ENCODE measurements at regions not wholly inside any gene's neighbourhood (a gene's known extent, or its start where the extent isn't known, plus 50 kb on each side); places are given as distances from the start of the nearest gene placed in this dataset.
A peak's percentile ranks its signal among the peaks of the same experiment; 100 is the strongest.

GRCh38 chr14:66152747-66153146, 333.4 kb upstream of the CCDC196 start:
- Mint-ChIP-seq H3K27ac (peak overlapping the region; percentile 52), H3K27me3 (ENCODE audit: low read depth) (no peaks in the 10 kb centered on the region), H3K4me3 (no peak overlapping the region), H3K4me1 (peaks cover 18% of the 10 kb centered on the region), H3K36me3 (no peaks in the 10 kb centered on the region), H3K9me3 (peaks cover 23% of the 10 kb centered on the region)
- no peak for TF ChIP-seq CTCF (IDR thresholded peaks at IDR 0.05; ENCODE audit: unreplicated experiment)
- DNase-seq (ENCODE audit: low spot score in 2 of 2, unreplicated experiment in 2 of 2) = no peak

GRCh38 chr14:66163023-66163422, 323.1 kb upstream of the CCDC196 start:
- TF ChIP-seq CTCF (IDR thresholded peaks at IDR 0.05; ENCODE audit: unreplicated experiment) = no peak
- peaks cover 2% of the 10 kb centered on the region for H3K27me3 Mint-ChIP-seq (ENCODE audit: low read depth)
- no peak for DNase-seq (ENCODE audit: low spot score in 2 of 2, unreplicated experiment in 2 of 2)
- H3K4me3 Mint-ChIP-seq = no peak overlapping the region
- H3K4me1 Mint-ChIP-seq = peaks cover 1% of the 10 kb centered on the region
- no peak overlapping the region for H3K27ac Mint-ChIP-seq
- H3K9me3 Mint-ChIP-seq = peaks cover 3% of the 10 kb centered on the region
- H3K36me3 Mint-ChIP-seq = no peaks in the 10 kb centered on the region

GRCh38 chr14:66165337-66165736, 320.8 kb upstream of the CCDC196 start:
- no peak overlapping the region for H3K27ac Mint-ChIP-seq
- peaks cover 3% of the 10 kb centered on the region for H3K4me1 Mint-ChIP-seq
- H3K4me3 Mint-ChIP-seq = no peak overlapping the region
- no peaks in the 10 kb centered on the region for H3K36me3 Mint-ChIP-seq
- peaks cover 5% of the 10 kb centered on the region for H3K27me3 Mint-ChIP-seq (ENCODE audit: low read depth)
- no peaks in the 10 kb centered on the region for H3K9me3 Mint-ChIP-seq
- no peak for DNase-seq (ENCODE audit: low spot score in 2 of 2, unreplicated experiment in 2 of 2)
- TF ChIP-seq CTCF (IDR thresholded peaks at IDR 0.05; ENCODE audit: unreplicated experiment) = no peak

- no peaks in the 10 kb centered on the region for H3K36me3 Mint-ChIP-seq
- no peak overlapping the region for H3K27ac Mint-ChIP-seq
- H3K4me3 Mint-ChIP-seq = no peak overlapping the region
- H3K9me3 Mint-ChIP-seq = peaks cover 4% of the 10 kb centered on the region
- H3K4me1 Mint-ChIP-seq = peaks cover 4% of the 10 kb centered on the region
- peaks cover 9% of the 10 kb centered on the region for H3K27me3 Mint-ChIP-seq (ENCODE audit: low read depth)
- TF ChIP-seq CTCF (IDR thresholded peaks at IDR 0.05; ENCODE audit: unreplicated experiment) = no peak
- no peak for DNase-seq (ENCODE audit: low spot score in 2 of 2, unreplicated experiment in 2 of 2)
Observed at GRCh38 chr14:66174453-66174891, 311.7 kb upstream of the CCDC196 start.

GRCh38 chr14:66177935-66178334, 308.2 kb upstream of the CCDC196 start:
- DNase-seq (ENCODE audit: low spot score in 2 of 2, unreplicated experiment in 2 of 2) = no peak
- Mint-ChIP-seq H3K9me3 (peaks cover 4% of the 10 kb centered on the region), H3K27ac (no peak overlapping the region), H3K4me3 (no peak overlapping the region), H3K4me1 (peaks cover 2% of the 10 kb centered on the region), H3K36me3 (no peaks in the 10 kb centered on the region), H3K27me3 (ENCODE audit: low read depth) (peaks cover 10% of the 10 kb centered on the region)
- TF ChIP-seq CTCF (IDR thresholded peaks at IDR 0.05; ENCODE audit: unreplicated experiment) = no peak

- no peak for DNase-seq (ENCODE audit: low spot score in 2 of 2, unreplicated experiment in 2 of 2)
- no peak for TF ChIP-seq CTCF (IDR thresholded peaks at IDR 0.05; ENCODE audit: unreplicated experiment)
- H3K4me3 Mint-ChIP-seq = no peak overlapping the region
- no peaks in the 10 kb centered on the region for H3K36me3 Mint-ChIP-seq
- no peak overlapping the region for H3K27ac Mint-ChIP-seq
- H3K9me3 Mint-ChIP-seq = peaks cover 6% of the 10 kb centered on the region
- no peaks in the 10 kb centered on the region for H3K27me3 Mint-ChIP-seq (ENCODE audit: low read depth)
- H3K4me1 Mint-ChIP-seq = no peaks in the 10 kb centered on the region
Observed at GRCh38 chr14:66196670-66197069, 289.5 kb upstream of the CCDC196 start.
